Activated CD4-positive, alpha-beta memory T cell treated with anti-CD3 and anti-CD28 coated beads for 36 hours (primary cell): ENCODE measurements at regions not wholly inside any gene's neighbourhood (a gene's known extent, or its start where the extent isn't known, plus 50 kb on each side); places are given as distances from the start of the nearest gene placed in this dataset.
"Not testable (repeated sequence)": the region's sequence is repeated elsewhere in the genome, so short reads cannot be mapped to it uniquely, and the experiment has no call there.

Experiments used
- CTCF ChIA-PET: fragments of 350-600 bp; sonication (Branson Sonifier 250); formaldehyde crosslinking; loops from one replicate; lab custom pipeline; 2021; ENCODE audit warnings: antibody characterized with exemption, inconsistent platforms; lab: Charles Lee
- POLR2A ChIA-PET: fragments of 350-600 bp; sonication (Branson Sonifier 250); formaldehyde crosslinking; loops from one replicate; lab custom pipeline; 2021; ENCODE audit warnings: antibody characterized with exemption; lab: Charles Lee
- DNase-seq: peaks from one replicate; pipeline ENCODE4 v3.0.0-alpha.2; 2020
- H3K27ac Mint-ChIP-seq: one replicate; pipeline ENCODE4 v1.8.0; 2021; ENCODE audit warnings: mixed read lengths
- H3K27me3 Mint-ChIP-seq: one replicate; pipeline ENCODE4 v1.8.0; 2021; ENCODE audit warnings: mixed read lengths
- H3K36me3 Mint-ChIP-seq: one replicate; pipeline ENCODE4 v1.8.0; 2021; ENCODE audit warnings: mixed read lengths
- H3K4me1 Mint-ChIP-seq: one replicate; pipeline ENCODE4 v1.8.0; 2021; ENCODE audit warnings: low read depth, mixed read lengths
- H3K4me3 Mint-ChIP-seq: one replicate; pipeline ENCODE4 v1.8.0; 2021; ENCODE audit warnings: mild to moderate bottlenecking, mixed read lengths
- H3K9me3 Mint-ChIP-seq: one replicate; pipeline ENCODE4 v1.8.0; 2021; ENCODE audit warnings: mixed read lengths
- intact Hi-C: fragments of 100-400 bp; cut with micrococcal nuclease; formaldehyde crosslinking; loops from one replicate; pipeline ENCODE4 v1.15.1; 2023

- CTCF ChIA-PET, H3K4me1 Mint-ChIP-seq, H3K27ac Mint-ChIP-seq, DNase-seq, POLR2A ChIA-PET, H3K27me3 Mint-ChIP-seq, H3K9me3 Mint-ChIP-seq, intact Hi-C loops, H3K36me3 Mint-ChIP-seq, H3K4me3 Mint-ChIP-seq: not testable (repeated sequence)
These were observed 117.1 kb upstream of the PPM1J start for GRCh38 chr1:112832259-112832658.

- CTCF ChIA-PET, H3K27me3 Mint-ChIP-seq, H3K4me3 Mint-ChIP-seq, H3K9me3 Mint-ChIP-seq, DNase-seq, intact Hi-C loops, H3K27ac Mint-ChIP-seq, POLR2A ChIA-PET, H3K4me1 Mint-ChIP-seq, H3K36me3 Mint-ChIP-seq: not testable (repeated sequence)
These were observed 114.6 kb upstream of the PPM1J start for GRCh38 chr1:112829691-112830090.

- H3K9me3 Mint-ChIP-seq, result peaks cover 7% of the 10 kb centered on the region
- DNase-seq, result no peak
- CTCF ChIA-PET, result no interaction called here
- POLR2A ChIA-PET, result interaction anchor here (0.7 kb wide), 1 partner anchor 41 kb away, joined by 3 read pairs; no protein-coding TSS in a partner anchor
- intact Hi-C loops, result no loop called here
- H3K27me3 Mint-ChIP-seq, result no peaks in the 10 kb centered on the region
- H3K4me1 Mint-ChIP-seq, result no peaks in the 10 kb centered on the region
- no peaks in the 10 kb centered on the region for H3K36me3 Mint-ChIP-seq
- no peak overlapping the region for H3K4me3 Mint-ChIP-seq
- H3K27ac Mint-ChIP-seq, result no peak overlapping the region
These were observed 113.6 kb upstream of the PPM1J start for GRCh38 chr1:112828716-112829115.

GRCh38 chr1:112827391-112827790 lies 112.3 kb upstream of the PPM1J start:
- H3K9me3 Mint-ChIP-seq, DNase-seq, POLR2A ChIA-PET, CTCF ChIA-PET, H3K27ac Mint-ChIP-seq, intact Hi-C loops, H3K36me3 Mint-ChIP-seq, H3K4me3 Mint-ChIP-seq, H3K27me3 Mint-ChIP-seq, H3K4me1 Mint-ChIP-seq: not testable (repeated sequence)

GRCh38 chr1:112826217-112826944 lies 111.2 kb upstream of the PPM1J start:
- H3K4me1 Mint-ChIP-seq, result no peaks in the 10 kb centered on the region
- no peak overlapping the region for H3K4me3 Mint-ChIP-seq
- intact Hi-C loops, result no loop called here
- CTCF ChIA-PET, result no interaction called here
- DNase-seq, result no peak
- H3K27me3 Mint-ChIP-seq, result no peaks in the 10 kb centered on the region
- H3K9me3 Mint-ChIP-seq, result peaks cover 7% of the 10 kb centered on the region
- no peak overlapping the region for H3K27ac Mint-ChIP-seq
- no peaks in the 10 kb centered on the region for H3K36me3 Mint-ChIP-seq
- POLR2A ChIA-PET, result no interaction called here

GRCh38 chr1:112825563-112826216 lies 110.6 kb upstream of the PPM1J start:
- DNase-seq, H3K36me3 Mint-ChIP-seq, H3K4me3 Mint-ChIP-seq, H3K9me3 Mint-ChIP-seq, H3K27ac Mint-ChIP-seq, H3K4me1 Mint-ChIP-seq, intact Hi-C loops, POLR2A ChIA-PET, CTCF ChIA-PET, H3K27me3 Mint-ChIP-seq: not testable (repeated sequence)

- H3K27ac Mint-ChIP-seq, DNase-seq, H3K36me3 Mint-ChIP-seq, CTCF ChIA-PET, H3K4me3 Mint-ChIP-seq, H3K4me1 Mint-ChIP-seq, POLR2A ChIA-PET, H3K9me3 Mint-ChIP-seq, H3K27me3 Mint-ChIP-seq, intact Hi-C loops: not testable (repeated sequence)
These were observed 109.9 kb upstream of the PPM1J start for GRCh38 chr1:112825075-112825474.

GRCh38 chr1:112821307-112822063 lies 106.4 kb upstream of the PPM1J start:
- H3K9me3 Mint-ChIP-seq, H3K4me1 Mint-ChIP-seq, H3K36me3 Mint-ChIP-seq, POLR2A ChIA-PET, H3K27ac Mint-ChIP-seq, H3K4me3 Mint-ChIP-seq, intact Hi-C loops, H3K27me3 Mint-ChIP-seq, DNase-seq: not testable (repeated sequence)
- CTCF ChIA-PET, result interaction anchor here (1.4 kb wide), 1 partner anchor 104 kb away, joined by 4 read pairs; no protein-coding TSS in a partner anchor

GRCh38 chr1:112818990-112819689 lies 104.0 kb upstream of the PPM1J start:
- Mint-ChIP-seq H3K27me3 (no peaks in the 10 kb centered on the region), H3K4me3 (no peak overlapping the region), H3K36me3 (no peaks in the 10 kb centered on the region), H3K9me3 (peaks cover 1% of the 10 kb centered on the region), H3K4me1 (no peaks in the 10 kb centered on the region), H3K27ac (no peak overlapping the region)
- CTCF ChIA-PET, result no interaction called here
- POLR2A ChIA-PET, result no interaction called here
- DNase-seq, result no peak
- intact Hi-C loops, result no loop called here

- H3K9me3 Mint-ChIP-seq, result no peaks in the 10 kb centered on the region
- no peaks in the 10 kb centered on the region for H3K36me3 Mint-ChIP-seq
- no peak overlapping the region for H3K27ac Mint-ChIP-seq
- no peak overlapping the region for H3K4me3 Mint-ChIP-seq
- DNase-seq, result no peak
- ChIA-PET POLR2A (no interaction called here), CTCF (interaction anchor here (1.0 to 1.1 kb wide), 2 partner anchors 9 to 102 kb away, joined by 3 read pairs; no protein-coding TSS in a partner anchor)
- no peaks in the 10 kb centered on the region for H3K27me3 Mint-ChIP-seq
- intact Hi-C loops, result no loop called here
- H3K4me1 Mint-ChIP-seq, result no peaks in the 10 kb centered on the region
These were observed 102.6 kb upstream of the PPM1J start for GRCh38 chr1:112817555-112818373.

GRCh38 chr1:112815376-112815775 lies 100.2 kb upstream of the PPM1J start:
- ChIA-PET CTCF (interaction anchor here (1.0 kb wide), 1 partner anchor 97 kb away, joined by 3 read pairs; a partner anchor contains a TSS), POLR2A (no interaction called here)
- H3K36me3 Mint-ChIP-seq, result no peaks in the 10 kb centered on the region

More at GRCh38 chr1:112815376-112815775, 100.2 kb upstream of the PPM1J start:
- Mint-ChIP-seq H3K27me3 (no peaks in the 10 kb centered on the region), H3K9me3 (no peaks in the 10 kb centered on the region), H3K27ac (no peak overlapping the region), H3K4me3 (no peak overlapping the region), H3K4me1 (no peaks in the 10 kb centered on the region)
- intact Hi-C loops, result no loop called here
- DNase-seq, result no peak
